A549 (cell line): ENCODE measurements at regions not wholly inside any gene's neighbourhood (a gene's known extent, or its start where the extent isn't known, plus 50 kb on each side); places are given as distances from the start of the nearest gene placed in this dataset.

ENCODE experiments used
- CBX8 ChIP-seq: fragments of 200-600 bp; sonication (generic); IDR thresholded peaks from 2 replicates; pipeline ENCODE4 v1.6.1; 2016
- CHD2 ChIP-seq: fragments of 150-350 bp; IDR thresholded peaks from 2 replicates; pipeline ENCODE4 v1.6.1; 2014; ENCODE audit warnings: low read length; ENCODE audit not compliant: partially characterized antibody
- CHD4 ChIP-seq: fragments of 200-600 bp; sonication (generic); IDR thresholded peaks from 2 replicates; pipeline ENCODE4 v1.6.1; 2016; ENCODE audit warnings: antibody characterized with exemption, mild to moderate bottlenecking, borderline replicate concordance
- CTCF ChIP-seq: fragments of >200 bp; sonication (Bioruptor Twin); formaldehyde crosslinking; IDR thresholded peaks from 3 replicates; pipeline ENCODE4 v1.5.1; 2016
- ELK1 ChIP-seq: fragments of 150-350 bp; IDR thresholded peaks from 2 replicates; pipeline ENCODE4 v1.6.1; 2014; ENCODE audit warnings: low read depth, mild to moderate bottlenecking, low read length
- GATA3 ChIP-seq: IDR thresholded peaks from 2 replicates; pipeline ENCODE4 v1.6.1; 2012; ENCODE audit warnings: borderline replicate concordance
- HDAC2 ChIP-seq: fragments of 200-600 bp; sonication (generic); IDR thresholded peaks from 2 replicates; pipeline ENCODE4 v1.6.1; 2016
- HOXB13 ChIP-seq: fragments of 250-450 bp; sonication (Bioruptor Pico); IDR thresholded peaks from 2 replicates; pipeline ENCODE4 v1.5.0; 2020; ENCODE audit warnings: low read depth, mild to moderate bottlenecking, moderate library complexity
- JUN ChIP-seq, 2 experiments: fragments of >200 bp; sonication (Bioruptor Twin); formaldehyde crosslinking; IDR thresholded peaks; 2 replicates in 1 of 2; 3 replicates in 1 of 2; pipeline ENCODE4 v1.6.1; 2016 to 2017
- NR3C1 ChIP-seq: fragments of >200 bp; sonication (Bioruptor Twin); formaldehyde crosslinking; IDR thresholded peaks from 3 replicates; pipeline ENCODE4 v1.6.1; 2017
- POLR2A ChIP-seq: IDR thresholded peaks from 2 replicates; pipeline ENCODE4 v1.6.1; 2012; ENCODE audit warnings: mild to moderate bottlenecking, low read length
- RNF2 ChIP-seq: fragments of 200-600 bp; sonication (generic); IDR thresholded peaks from 2 replicates; pipeline ENCODE4 v1.6.1; 2016; ENCODE audit warnings: low read depth, mild to moderate bottlenecking, antibody characterized with exemption, moderate library complexity, borderline replicate concordance
- TP53 ChIP-seq: fragments of 250-450 bp; sonication (Bioruptor Pico); IDR thresholded peaks from 2 replicates; pipeline ENCODE4 v1.5.0; 2021; ENCODE audit warnings: mild to moderate bottlenecking, moderate library complexity
- USF2 ChIP-seq: fragments of 450-650 bp; IDR thresholded peaks from 2 replicates; pipeline ENCODE4 v1.6.1; 2014; ENCODE audit warnings: antibody characterized with exemption

GRCh38 chr11:95541715-95542114 is 247.9 kb downstream of the FAM76B start:
- TF ChIP-seq CHD2 = no peak
- TF ChIP-seq CTCF = no peak
- no peak for TF ChIP-seq HDAC2
- no peak for TF ChIP-seq HOXB13 (CRISPR knock-in tag)
- TF ChIP-seq USF2 = no peak
- TF ChIP-seq RNF2 = no peak
- no peak for TF ChIP-seq POLR2A
- TF ChIP-seq GATA3 = no peak
- no peak for TF ChIP-seq ELK1
- no peak for TF ChIP-seq NR3C1
- TF ChIP-seq CBX8 = no peak
- TF ChIP-seq CHD4 = no peak
- no peak for TF ChIP-seq JUN (IDR thresholded peaks at IDR 0.05)
- TF ChIP-seq TP53 (CRISPR knock-in tag) = no peak
